M059J (cell line): ENCODE measurements at regions not wholly inside any gene's neighbourhood (a gene's known extent, or its start where the extent isn't known, plus 50 kb on each side); places are given as distances from the start of the nearest gene placed in this dataset.
A peak's percentile ranks its signal among the peaks of the same experiment; 100 is the strongest.

Experiments used
- DNase-seq: peaks from one replicate; pipeline ENCODE4 v3.0.0-alpha.2; 2012; ENCODE audit warnings: low read depth

DNA sequence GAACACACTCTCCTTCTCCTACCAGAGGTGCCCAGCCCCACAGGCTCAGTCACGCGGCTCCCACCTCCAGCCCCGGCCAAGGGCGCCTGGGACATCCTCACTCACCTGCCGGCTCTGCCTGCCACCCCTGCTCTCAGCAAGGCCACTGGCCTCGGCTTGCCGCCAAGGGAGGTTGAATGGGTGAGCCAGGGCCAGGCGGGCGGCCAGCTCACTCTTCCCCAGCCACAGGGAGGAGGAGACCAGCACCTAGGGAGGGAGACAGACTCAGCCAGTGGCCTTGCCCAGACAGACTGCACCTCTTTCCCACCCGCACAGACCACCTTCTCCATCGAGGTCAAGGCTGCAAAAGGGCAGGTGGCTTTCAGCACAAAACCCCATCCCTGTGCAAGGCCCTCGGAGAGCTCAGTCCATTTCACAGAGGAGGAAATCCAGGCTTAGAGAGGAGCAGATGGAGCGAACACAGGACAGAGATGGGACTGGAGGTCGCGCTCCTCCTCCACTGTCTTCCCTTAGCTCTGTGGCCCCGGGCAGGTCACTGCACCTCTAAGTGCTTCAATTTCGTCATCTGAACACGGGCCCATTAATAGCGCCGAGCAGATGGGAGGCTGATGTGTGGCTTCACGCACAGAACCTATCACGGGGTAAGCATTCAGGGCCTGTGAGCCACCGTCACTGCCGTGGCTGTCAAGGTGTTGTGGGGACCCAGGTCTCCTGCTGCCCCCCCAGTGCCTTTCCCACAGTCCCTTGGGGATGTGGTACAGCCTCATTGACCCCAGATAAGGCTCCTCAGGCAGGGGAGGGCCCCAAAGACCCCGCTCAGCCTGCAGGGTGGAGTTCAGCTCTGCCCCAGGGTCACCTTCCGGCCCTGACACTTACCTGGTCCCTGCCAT, 56.1 kb downstream of the RMI2 start:
- peak; percentile 74 for DNase-seq

DNA sequence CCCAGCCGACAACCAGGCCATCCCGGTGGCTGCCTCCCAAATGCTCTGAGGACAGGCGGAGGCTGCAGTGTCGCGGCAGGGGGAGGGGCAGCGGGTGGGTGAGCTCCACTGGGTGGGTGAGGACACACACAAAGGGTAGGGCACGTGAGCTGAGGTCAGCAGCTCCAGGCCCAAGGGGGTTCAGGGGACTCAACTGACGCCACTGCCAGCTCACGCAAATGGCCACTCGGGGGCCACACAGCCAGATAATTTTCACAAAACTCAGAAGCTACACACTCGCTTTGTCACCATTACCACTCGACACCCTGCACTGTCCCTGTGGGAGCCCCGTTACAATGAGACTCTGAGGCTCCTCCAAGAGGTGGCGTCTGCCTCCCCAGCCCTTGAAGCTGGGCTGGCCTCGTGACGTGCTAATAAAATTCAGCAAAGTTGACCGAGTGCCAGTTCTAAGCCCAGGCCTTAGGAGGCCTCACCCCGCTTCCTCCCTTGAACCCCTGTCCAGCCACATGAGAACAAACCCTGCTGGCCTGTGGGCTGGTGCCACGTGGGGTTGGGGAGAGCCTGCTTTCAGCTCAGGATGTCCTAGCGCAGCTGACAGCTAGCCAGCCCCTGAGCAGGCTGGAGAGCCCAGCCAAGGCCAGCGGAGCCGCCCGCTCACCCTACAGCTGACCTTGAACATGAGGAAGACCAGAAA, 56.9 kb downstream of the RMI2 start:
- DNase-seq, result no peak

- no peak for DNase-seq
Measured at GRCh38 chr16:11402745-11403533, 57.7 kb downstream of the RMI2 start.

GRCh38 chr16:11403534-11403795, 58.2 kb downstream of the RMI2 start:
- DNase-seq, result no peak

GRCh38 chr16:11403920-11404319, 58.7 kb downstream of the RMI2 start:
- no peak for DNase-seq

DNA sequence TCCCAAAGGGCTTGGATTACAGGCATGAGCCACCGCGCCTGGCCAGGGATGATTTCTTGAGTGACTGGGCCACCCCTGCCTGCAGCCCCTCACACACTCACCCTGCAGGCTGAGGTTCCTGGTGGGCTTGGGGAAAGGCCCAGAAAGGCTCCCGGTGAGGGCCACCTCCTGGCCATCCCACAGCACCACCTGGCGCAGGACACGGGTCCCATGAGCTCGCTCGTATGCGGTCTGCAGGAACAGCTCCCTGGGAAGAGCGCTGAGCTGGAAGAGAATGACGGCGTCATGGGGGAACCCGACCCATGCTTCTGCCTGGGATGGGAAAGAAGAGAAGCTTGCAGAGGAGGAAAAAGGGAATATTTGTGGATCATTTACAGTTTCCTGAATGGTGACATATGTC, 59.3 kb downstream of the RMI2 start:
- no peak for DNase-seq

DNA sequence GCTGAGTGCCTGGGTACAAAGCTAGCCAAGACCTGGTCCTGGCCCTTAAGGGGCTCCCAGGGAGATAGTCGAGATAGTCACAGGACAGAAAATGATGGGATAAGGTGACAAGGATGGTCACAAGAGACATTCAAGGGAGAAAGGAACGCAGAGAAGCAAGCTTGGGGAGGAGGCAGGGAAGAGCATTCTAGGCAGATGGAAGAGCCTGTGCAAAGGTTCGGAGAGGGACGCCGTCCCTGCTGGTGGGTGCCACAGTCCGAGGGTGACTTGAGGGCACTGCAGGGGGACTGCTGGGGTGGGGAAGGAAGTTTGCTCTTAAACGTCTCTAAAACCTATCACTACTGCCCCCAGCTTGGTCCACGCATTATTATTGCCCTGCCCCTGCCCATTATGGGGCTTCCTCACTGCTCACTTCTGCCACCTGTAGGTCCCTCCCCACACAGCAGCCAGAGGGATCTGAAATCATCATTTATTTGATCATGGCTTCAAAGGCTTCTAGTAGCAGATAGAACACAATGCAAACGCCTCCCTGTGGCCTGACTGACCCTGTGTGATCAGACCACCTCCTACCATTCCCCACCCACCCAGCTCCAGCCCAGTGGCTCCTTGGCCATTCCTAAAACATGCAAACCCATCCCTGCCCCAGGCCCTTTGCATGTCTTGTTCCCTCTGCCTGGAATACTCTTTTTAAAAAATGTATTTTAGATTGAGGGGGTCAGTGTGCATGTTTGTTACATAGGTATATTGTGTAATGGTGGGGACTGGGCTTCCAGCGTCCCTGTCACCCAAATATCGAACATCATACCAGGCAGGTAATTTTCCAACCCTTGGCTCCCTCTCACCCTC, 60.3 kb downstream of the RMI2 start:
- DNase-seq, result peak; percentile 31

DNA sequence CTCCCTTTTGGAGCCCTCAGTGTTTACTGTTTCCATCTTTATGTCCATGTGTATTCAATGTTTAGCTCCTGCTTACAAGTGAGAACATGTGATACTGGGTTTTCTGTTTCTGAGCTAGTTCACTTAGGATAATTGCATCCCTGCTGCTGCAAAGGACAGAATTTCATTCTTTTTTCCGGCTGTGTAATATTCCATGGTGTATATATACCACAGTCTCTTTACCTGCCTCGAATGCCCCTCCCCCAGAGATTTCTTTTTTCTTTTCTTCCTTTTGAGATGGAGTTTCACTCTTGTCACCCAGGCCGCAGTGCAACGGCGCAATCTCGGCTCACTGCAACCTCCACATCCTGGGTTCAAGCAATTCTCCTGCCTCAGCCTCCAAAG, 60.9 kb downstream of the RMI2 start:
- DNase-seq, result no peak

GRCh38 chr16:11407047-11407982, 62.1 kb downstream of the RMI2 start:
- DNase-seq, result peak; percentile 73

DNA sequence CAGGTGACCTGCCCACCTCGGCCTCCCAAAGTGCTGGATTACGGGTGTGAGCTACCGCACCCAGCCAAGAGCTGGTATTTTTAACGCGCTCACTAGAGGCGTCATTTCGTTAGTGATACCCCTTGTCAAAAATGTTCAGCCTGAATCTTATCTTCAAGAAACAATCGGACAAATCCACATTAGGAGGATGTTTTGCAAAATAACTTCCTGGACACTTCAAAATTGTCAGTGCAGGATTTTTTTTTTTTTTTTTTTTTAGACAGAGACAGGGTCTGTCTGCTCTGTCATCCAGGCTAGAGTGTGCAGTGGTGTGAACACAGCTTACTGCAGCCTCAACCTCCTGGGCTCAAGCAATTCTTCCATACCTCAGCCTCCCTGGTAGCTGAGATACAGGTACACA, 63.0 kb downstream of the RMI2 start:
- DNase-seq, result no peak

DNA sequence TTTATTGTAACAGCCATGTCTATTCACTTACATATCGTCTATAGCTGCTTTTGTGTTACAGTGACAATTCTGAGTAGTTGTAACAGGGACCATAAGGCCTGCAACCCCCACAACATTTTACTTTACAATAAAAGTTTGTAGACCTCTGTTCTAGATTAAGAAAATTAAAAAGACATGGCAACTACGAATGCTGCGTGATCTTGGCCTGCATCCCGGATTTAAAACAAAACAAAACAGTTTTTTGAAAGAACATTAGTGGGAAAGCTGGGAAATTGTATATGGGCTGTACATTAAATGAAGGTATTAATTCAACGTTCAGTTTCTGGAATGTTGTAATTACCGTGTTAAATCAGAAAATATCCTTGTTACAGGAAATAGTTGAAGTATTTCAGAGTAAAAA, 64.1 kb downstream of the RMI2 start:
- DNase-seq, result no peak

DNA sequence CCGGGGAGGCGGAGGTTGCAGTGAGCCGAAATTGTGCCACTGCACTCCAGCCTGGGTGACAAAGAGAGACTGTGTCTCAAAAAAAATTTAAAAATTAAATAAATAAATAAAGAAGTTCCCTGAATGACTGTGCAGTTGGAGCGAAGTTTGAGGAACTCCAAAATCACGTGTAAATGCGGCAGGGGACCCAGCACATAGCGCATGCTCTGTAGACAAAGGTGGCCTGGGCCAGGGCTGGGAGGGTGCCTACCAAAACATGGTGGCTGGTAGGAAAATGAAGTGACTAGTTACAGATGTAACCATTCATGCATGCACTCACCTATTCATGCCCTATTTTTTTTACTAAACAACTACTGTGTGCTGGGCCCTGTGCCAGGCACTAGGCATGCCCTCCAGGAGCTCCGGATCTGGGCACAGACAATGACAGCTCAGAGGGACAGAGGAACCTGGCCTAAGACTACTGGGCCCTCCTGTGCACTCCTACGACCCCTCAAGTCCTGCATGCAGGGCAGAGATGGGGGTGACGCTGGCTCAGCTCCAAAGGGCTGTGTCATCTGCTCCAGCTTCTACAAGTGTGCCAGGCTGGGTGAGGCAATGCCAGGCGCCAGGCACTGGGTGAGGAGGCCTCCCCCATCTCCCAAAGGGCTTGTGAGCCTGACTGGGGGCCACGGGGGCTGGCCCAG, 65.3 kb downstream of the RMI2 start:
- DNase-seq, result peak; percentile 53

DNA sequence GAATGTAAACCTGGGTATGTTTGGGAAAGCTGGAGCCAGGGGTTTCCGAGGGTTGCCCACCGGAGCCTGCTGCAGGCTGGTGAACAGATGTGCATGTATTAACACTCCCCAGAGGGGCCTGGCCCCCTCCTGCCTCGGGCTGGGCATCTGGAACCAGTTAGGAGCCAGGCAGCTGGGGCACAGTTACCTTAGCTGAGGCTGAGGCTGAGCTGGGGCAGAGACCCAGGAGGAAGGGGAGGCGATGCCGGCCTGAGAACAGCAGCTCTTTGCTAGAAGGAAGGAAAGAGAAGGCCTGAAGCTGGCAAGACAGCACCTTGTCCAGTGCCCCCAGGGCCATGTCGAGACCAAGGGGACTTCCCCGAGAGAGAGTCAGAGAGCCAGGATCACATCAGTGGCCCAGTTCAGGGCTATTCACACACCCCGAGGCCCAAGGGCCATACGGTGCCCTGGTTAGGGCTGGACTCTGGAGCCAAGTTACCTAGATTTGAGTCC, 65.8 kb downstream of the RMI2 start:
- no peak for DNase-seq

DNA sequence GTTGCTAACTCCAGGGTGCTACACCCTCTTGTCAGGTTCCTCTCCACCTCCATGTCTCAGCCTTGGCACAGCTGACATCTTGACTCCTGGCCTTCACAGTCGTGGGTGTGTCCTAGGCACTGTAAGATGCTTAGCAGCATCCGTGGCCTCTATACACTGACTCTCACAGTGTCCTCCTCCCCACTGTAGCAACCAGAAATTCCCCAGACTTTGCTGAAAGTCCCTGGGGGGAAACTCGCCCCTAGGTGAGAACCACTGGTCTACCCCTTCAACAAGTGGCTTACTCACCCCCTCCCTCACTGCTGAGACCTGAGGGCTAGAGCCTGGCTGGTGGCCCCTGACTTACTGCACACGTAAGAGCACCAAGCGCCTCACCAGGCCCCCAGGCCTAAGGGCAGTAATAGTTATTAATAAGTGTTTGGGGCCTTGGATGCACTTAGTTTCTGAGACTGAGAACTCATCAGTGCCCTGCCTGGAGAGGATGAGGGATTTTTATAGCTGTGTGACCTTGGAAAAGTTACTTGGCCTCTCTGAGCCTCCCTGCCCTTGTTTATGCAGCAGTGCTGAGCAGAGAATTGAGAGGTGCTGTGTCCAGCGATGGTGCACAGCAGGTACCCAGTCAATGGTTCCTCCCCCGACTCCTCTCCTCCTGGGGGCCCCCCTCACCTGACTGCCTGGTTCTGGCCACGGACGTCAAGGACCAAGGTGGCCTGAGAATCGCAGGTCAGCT, 67.1 kb downstream of the RMI2 start:
- no peak for DNase-seq

- DNase-seq, result no peak
Measured at GRCh38 chr16:11412965-11413887, 68.0 kb downstream of the RMI2 start.

- DNase-seq, result no peak
Measured at GRCh38 chr16:11413907-11414595, 68.8 kb downstream of the RMI2 start.
